ENCODE measurements at regions not wholly inside any gene's neighbourhood (a gene's known extent, or its start where the extent isn't known, plus 50 kb on each side); places are given as distances from the start of the nearest gene placed in this dataset.

DNA sequence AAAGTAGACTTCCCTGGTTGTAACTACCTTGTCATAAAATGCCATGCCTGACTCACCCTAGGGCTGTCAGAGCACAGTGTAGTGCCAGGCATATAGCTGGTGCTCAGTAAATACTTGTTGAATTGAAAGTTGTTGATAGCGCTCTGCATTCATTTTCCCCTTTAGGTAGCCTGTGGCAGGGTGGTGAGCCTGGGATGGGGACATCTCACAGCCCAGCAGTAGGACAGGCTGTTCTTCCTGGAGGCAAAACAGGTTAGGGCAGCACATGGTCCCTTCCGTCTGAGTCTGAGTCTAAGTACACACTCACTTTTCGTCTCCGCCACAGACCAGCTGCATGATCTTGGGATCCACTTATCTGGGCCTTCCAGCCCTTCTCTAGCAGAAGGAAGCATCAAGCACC, 401.9 kb downstream of the ZSWIM6 start:
- TF ChIP-seq CTCF (IDR thresholded peaks at IDR 0.05) (no peak), POLR2A (IDR thresholded peaks at IDR 0.05) (no peak)

All from testis (tissue), 2 donors.